ENCODE measurements at regions not wholly inside any gene's neighbourhood (a gene's known extent, or its start where the extent isn't known, plus 50 kb on each side); places are given as distances from the start of the nearest gene placed in this dataset.
A peak's percentile ranks its signal among the peaks of the same experiment; 100 is the strongest.

GRCh38 chr9:99637641-99638040, 184.0 kb upstream of the NR4A3 start:
- no peaks in the 10 kb centered on the region for H3K27me3 ChIP-seq (ENCODE audit: control insufficient read depth in 2 of 2, insufficient read depth in 2 of 2, low read length in 2 of 2)
- H3K4me3 ChIP-seq (replicated peaks in 1 of 3; ENCODE audit: low read depth in 2 of 3, low read length in 3 of 3) = no peak overlapping the region
- no peaks in the 10 kb centered on the region for H4K20me1 ChIP-seq (ENCODE audit: insufficient read depth, low read length)
- H2AFZ ChIP-seq (ENCODE audit: insufficient read depth, low read depth, low read length, poor library complexity, severe bottlenecking) = no peak overlapping the region
- H3K79me2 ChIP-seq (ENCODE audit: insufficient read depth, low read length) = no peaks in the 10 kb centered on the region
- H3K4me1 Mint-ChIP-seq = peaks cover 26% of the 10 kb centered on the region
- H3K9ac ChIP-seq (ENCODE audit: insufficient read depth, low read length, poor library complexity, severe bottlenecking) = no peak overlapping the region
- peak overlapping the region in 1 of 2 donors; percentile 3 for H3K27ac ChIP-seq (ENCODE audit: low read depth in 1 of 2, low read length in 2 of 2)
- H3K36me3 Mint-ChIP-seq = no peaks in the 10 kb centered on the region
- H3K4me1 ChIP-seq (ENCODE audit: control insufficient read depth in 1 of 2, insufficient read depth in 2 of 2, low read length in 2 of 2) = peaks cover 12 to 26% of the 10 kb centered on the region in 2 donors
- intact Hi-C loops (cut with micrococcal nuclease) = loop anchor here in 1 of 2 donors (10.0 kb wide), 1 partner anchor 87 kb away; no protein-coding TSS in a partner anchor
- TF ChIP-seq CTCF (IDR thresholded peaks at IDR 0.05) = no peak
- H3K27me3 Mint-ChIP-seq (ENCODE audit: low read depth in 3 of 3) = peaks cover 0 to 2% (median 2%) of the 10 kb centered on the region in 3 donors
- peak; percentile 36 to 59 (median 57) for DNase-seq
- H3K4me2 ChIP-seq (replicated peaks; ENCODE audit: extremely low read depth, low read length, poor library complexity, severe bottlenecking) = no peak overlapping the region
- peak overlapping the region in 2 of 7 donors; percentile 26 to 75 for H3K27ac Mint-ChIP-seq
- H3K9me3 ChIP-seq (replicated peaks in 1 of 2; ENCODE audit: control insufficient read depth in 1 of 2, insufficient read depth in 1 of 2, low read length in 2 of 2) = no peaks in the 10 kb centered on the region
- H3K4me3 Mint-ChIP-seq = no peak overlapping the region
- 14% methylated on average over 3 of the region's 3 CpGs for WGBS (ENCODE audit: insufficient coverage)
- H3K36me3 ChIP-seq (replicated peaks in 1 of 2; ENCODE audit: control insufficient read depth in 1 of 2, insufficient read depth in 2 of 2, low read length in 2 of 2) = no peaks in the 10 kb centered on the region
- H3K9me3 Mint-ChIP-seq = peaks cover 0 to 5% (median 2%) of the 10 kb centered on the region in 7 donors

DNA sequence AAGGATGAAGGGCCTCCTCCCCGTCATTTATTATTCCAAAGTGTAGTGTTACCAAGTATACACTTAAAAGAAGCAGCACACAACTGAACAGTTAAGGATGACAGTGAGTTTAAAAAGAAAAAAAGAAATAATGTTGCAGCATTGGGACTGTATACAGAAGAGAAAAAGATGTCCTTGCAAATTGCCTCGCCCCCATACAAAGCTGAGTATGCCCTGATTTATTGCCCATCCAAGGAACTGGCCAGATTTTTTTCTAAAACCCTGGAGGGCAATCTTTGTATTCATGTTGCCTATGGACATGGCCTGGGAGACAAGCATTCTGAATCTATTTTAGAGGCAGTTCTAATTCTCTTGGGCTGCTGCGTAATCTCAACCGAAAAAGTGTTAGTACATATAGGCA, 182.7 kb upstream of the NR4A3 start:
- Mint-ChIP-seq H3K4me3 (no peak overlapping the region), H3K4me1 (peaks cover 18% of the 10 kb centered on the region), H3K9me3 (peaks cover 0 to 5% (median 2%) of the 10 kb centered on the region in 7 donors), H3K27me3 (ENCODE audit: low read depth in 3 of 3) (peaks cover 0 to 2% (median 2%) of the 10 kb centered on the region in 3 donors), H3K27ac (no peak overlapping the region), H3K36me3 (no peaks in the 10 kb centered on the region)
- no peak overlapping the region for H3K27ac ChIP-seq (ENCODE audit: low read depth in 1 of 2, low read length in 2 of 2)
- no peak overlapping the region for H2AFZ ChIP-seq (ENCODE audit: insufficient read depth, low read depth, low read length, poor library complexity, severe bottlenecking)
- H3K9me3 ChIP-seq (replicated peaks in 1 of 2; ENCODE audit: control insufficient read depth in 1 of 2, insufficient read depth in 1 of 2, low read length in 2 of 2) = no peaks in the 10 kb centered on the region
- H3K9ac ChIP-seq (ENCODE audit: insufficient read depth, low read length, poor library complexity, severe bottlenecking) = no peak overlapping the region
- H3K27me3 ChIP-seq (ENCODE audit: control insufficient read depth in 2 of 2, insufficient read depth in 2 of 2, low read length in 2 of 2) = no peaks in the 10 kb centered on the region
- 100% methylated on average over 1 of the region's 4 CpGs for WGBS (ENCODE audit: insufficient coverage)
- H3K79me2 ChIP-seq (ENCODE audit: insufficient read depth, low read length) = no peaks in the 10 kb centered on the region
- H3K4me2 ChIP-seq (replicated peaks; ENCODE audit: extremely low read depth, low read length, poor library complexity, severe bottlenecking) = no peak overlapping the region
- no peak overlapping the region for H3K4me3 ChIP-seq (replicated peaks in 1 of 3; ENCODE audit: low read depth in 2 of 3, low read length in 3 of 3)
- H3K4me1 ChIP-seq (ENCODE audit: control insufficient read depth in 1 of 2, insufficient read depth in 2 of 2, low read length in 2 of 2) = peaks cover 7 to 18% of the 10 kb centered on the region in 2 donors
- intact Hi-C loops (cut with micrococcal nuclease) = loop anchor here in 1 of 2 donors (10.0 kb wide), 1 partner anchor 86 kb away; no protein-coding TSS in a partner anchor
- no peak for DNase-seq
- H4K20me1 ChIP-seq (ENCODE audit: insufficient read depth, low read length) = no peaks in the 10 kb centered on the region
- no peaks in the 10 kb centered on the region for H3K36me3 ChIP-seq (replicated peaks in 1 of 2; ENCODE audit: control insufficient read depth in 1 of 2, insufficient read depth in 2 of 2, low read length in 2 of 2)
- TF ChIP-seq CTCF (IDR thresholded peaks at IDR 0.05) = no peak

All from CD14-positive monocyte (primary cell).